SK-N-SH (cell line): ENCODE measurements at regions not wholly inside any gene's neighbourhood (a gene's known extent, or its start where the extent isn't known, plus 50 kb on each side); places are given as distances from the start of the nearest gene placed in this dataset.

Experiments
- CTCF ChIP-seq: fragments of 200-600 bp; sonication (generic); IDR thresholded peaks from 2 replicates; pipeline ENCODE4 v1.6.1; 2017; ENCODE audit warnings: antibody characterized with exemption, mild to moderate bottlenecking, moderate library complexity
- FOXM1 ChIP-seq: IDR thresholded peaks from 2 replicates; pipeline ENCODE4 v1.4.0; 2012; ENCODE audit warnings: low read depth, mild to moderate bottlenecking
- POLR2AphosphoS5 ChIP-seq: IDR thresholded peaks from 2 replicates; pipeline ENCODE4 v1.6.1; 2012; ENCODE audit warnings: low read depth, low read length
- REST ChIP-seq: IDR thresholded peaks from 2 replicates; pipeline ENCODE4 v1.6.1; 2012; ENCODE audit warnings: mild to moderate bottlenecking, low read depth, low read length, moderate library complexity
- YY1 ChIP-seq: IDR thresholded peaks from 2 replicates; pipeline ENCODE4 v1.4.0; 2012; ENCODE audit warnings: low read depth, mild to moderate bottlenecking

DNA sequence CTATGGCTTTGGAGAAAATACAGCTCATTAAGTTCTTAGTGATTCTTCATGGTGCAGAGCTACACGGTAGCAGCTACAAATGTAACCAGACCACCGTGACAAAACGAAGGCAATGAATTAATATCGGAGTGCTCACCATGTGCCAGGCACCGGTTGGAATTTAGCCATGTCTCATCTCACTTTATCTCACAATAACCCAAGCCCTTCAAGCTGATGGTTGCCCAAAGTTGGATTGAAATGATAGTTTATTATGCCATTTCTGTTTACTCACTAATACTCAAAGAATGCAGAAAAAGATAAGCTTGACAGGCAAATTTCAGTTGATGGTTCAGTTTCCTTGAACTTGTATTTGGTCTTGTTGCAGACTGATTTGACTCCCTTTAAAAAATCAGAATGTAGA lies 312.6 kb downstream of the SKIDA1 start:
- TF ChIP-seq CTCF (no peak), POLR2AphosphoS5 (no peak), YY1 (no peak), FOXM1 (no peak), REST (no peak)
